ENCODE measurements at regions not wholly inside any gene's neighbourhood (a gene's known extent, or its start where the extent isn't known, plus 50 kb on each side); places are given as distances from the start of the nearest gene placed in this dataset.

DNA sequence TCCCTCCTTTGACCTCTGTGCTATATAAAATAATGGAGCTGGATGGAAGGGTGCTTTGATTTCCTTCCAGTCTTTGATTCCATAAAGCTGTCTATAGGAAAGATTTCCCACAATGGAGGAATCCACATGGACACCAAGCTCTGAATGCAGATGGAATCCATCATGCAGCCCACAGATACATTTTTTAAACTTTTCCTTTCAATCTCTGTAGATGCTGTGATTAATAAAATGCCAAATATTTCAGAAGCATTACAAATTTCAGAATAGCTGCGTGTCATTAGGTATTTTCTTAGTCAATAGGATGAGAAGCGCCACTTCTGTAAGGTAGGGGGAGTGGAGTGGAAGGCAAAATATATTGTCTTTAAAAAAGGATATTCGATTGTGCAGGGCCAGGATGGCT lies 489.0 kb downstream of the NTRK3 start:
- TF ChIP-seq, protein P1, sequence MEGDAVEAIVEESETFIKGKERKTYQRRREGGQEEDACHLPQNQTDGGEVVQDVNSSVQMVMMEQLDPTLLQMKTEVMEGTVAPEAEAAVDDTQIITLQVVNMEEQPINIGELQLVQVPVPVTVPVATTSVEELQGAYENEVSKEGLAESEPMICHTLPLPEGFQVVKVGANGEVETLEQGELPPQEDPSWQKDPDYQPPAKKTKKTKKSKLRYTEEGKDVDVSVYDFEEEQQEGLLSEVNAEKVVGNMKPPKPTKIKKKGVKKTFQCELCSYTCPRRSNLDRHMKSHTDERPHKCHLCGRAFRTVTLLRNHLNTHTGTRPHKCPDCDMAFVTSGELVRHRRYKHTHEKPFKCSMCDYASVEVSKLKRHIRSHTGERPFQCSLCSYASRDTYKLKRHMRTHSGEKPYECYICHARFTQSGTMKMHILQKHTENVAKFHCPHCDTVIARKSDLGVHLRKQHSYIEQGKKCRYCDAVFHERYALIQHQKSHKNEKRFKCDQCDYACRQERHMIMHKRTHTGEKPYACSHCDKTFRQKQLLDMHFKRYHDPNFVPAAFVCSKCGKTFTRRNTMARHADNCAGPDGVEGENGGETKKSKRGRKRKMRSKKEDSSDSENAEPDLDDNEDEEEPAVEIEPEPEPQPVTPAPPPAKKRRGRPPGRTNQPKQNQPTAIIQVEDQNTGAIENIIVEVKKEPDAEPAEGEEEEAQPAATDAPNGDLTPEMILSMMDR (IDR thresholded peaks at IDR 0.05; ENCODE audit: insufficient read depth, low read depth, low read length): no peak
- no peak for DNase-seq (ENCODE audit: low read depth)
- no peaks in the 10 kb centered on the region for H3K36me3 ChIP-seq (ENCODE audit: control insufficient read depth, insufficient read depth, low read length)
- no peaks in the 10 kb centered on the region for H3K27me3 ChIP-seq (ENCODE audit: control insufficient read depth, insufficient read depth, low read length)
- CTCF ChIA-PET: no interaction called here
- POLR2A ChIA-PET: no interaction called here
- H3K4me3 ChIP-seq (ENCODE audit: low read depth, low read length): no peak overlapping the region

DNA sequence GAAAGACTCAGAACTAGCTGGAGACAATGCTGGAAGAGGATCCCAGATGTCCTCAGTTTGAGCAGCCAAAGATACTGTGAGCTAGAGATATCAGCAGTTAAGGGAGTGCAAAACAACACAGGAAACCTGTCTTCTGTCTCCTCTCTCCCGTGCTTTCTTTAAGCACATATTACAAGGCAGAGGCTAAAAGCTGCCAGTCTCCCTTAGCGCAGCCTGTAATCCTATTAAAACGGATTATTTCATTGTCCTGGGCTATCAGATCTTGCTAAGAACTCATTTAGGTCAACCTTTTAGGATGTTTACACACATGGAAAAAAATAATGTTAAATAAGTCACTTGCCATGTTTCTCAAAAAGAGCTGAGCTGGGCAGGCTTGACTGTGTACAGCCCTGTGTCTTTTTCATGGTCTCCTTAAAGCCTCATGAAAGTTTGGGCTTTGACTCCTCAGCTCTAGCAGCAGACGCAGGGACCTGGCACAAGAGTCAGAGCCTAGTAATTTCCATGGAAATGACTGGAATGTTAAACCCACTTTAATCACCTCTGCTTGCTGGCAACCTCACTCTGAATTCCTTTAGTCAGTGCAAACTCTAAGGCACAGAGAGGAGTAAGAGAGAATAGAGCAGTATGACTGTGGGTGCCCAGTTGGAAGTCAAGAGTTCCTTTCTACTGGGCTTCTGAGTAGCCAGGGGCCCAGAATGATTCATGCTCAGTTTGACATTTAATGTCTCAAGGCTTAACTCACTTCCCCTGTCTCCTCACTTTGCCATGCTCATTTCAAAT lies 491.9 kb downstream of the NTRK3 start:
- TF ChIP-seq, protein P1 (IDR thresholded peaks at IDR 0.05; ENCODE audit: insufficient read depth, low read depth, low read length): no peak
- no peak overlapping the region for H3K4me3 ChIP-seq (ENCODE audit: low read depth, low read length)
- ChIA-PET POLR2A (no interaction called here), CTCF (interaction anchor here (1.1 to 1.5 kb wide), 2 partner anchors 10 to 11 kb away, joined by 3 read pairs; no protein-coding TSS in a partner anchor)
- H3K36me3 ChIP-seq (ENCODE audit: control insufficient read depth, insufficient read depth, low read length): no peaks in the 10 kb centered on the region
- no peaks in the 10 kb centered on the region for H3K27me3 ChIP-seq (ENCODE audit: control insufficient read depth, insufficient read depth, low read length)
- no peak for DNase-seq (ENCODE audit: low read depth)

DNA sequence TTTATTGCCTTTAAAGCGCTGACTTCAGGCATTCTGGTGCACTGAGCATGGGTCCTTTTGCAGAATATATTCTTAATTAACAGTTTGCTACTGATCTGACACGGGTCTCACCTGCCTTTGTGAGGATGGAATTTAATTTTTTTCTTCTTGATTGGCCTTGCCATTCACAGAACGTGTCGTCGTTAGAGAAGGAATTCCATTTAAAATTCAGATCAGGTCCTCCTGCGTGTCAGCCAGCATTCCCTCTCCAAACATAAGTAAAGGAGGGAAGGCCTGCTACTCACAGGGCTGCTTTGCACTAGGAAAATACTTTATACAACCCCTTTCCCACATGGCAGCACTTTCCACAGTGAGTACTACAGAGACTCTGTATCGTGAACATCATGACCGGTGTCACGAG lies 492.7 kb downstream of the NTRK3 start:
- Histone ChIP-seq H3K27me3 (ENCODE audit: control insufficient read depth, insufficient read depth, low read length) (no peaks in the 10 kb centered on the region), H3K36me3 (ENCODE audit: control insufficient read depth, insufficient read depth, low read length) (no peaks in the 10 kb centered on the region), H3K4me3 (ENCODE audit: low read depth, low read length) (no peak overlapping the region)
- TF ChIP-seq, protein P1 (IDR thresholded peaks at IDR 0.05; ENCODE audit: insufficient read depth, low read depth, low read length): no peak
- no peak for DNase-seq (ENCODE audit: low read depth)
- CTCF ChIA-PET: interaction anchor here (0.6 to 1.1 kb wide), 3 partner anchors 10 to 981 kb away, joined by 3 read pairs; no protein-coding TSS in a partner anchor
- POLR2A ChIA-PET: no interaction called here

DNA sequence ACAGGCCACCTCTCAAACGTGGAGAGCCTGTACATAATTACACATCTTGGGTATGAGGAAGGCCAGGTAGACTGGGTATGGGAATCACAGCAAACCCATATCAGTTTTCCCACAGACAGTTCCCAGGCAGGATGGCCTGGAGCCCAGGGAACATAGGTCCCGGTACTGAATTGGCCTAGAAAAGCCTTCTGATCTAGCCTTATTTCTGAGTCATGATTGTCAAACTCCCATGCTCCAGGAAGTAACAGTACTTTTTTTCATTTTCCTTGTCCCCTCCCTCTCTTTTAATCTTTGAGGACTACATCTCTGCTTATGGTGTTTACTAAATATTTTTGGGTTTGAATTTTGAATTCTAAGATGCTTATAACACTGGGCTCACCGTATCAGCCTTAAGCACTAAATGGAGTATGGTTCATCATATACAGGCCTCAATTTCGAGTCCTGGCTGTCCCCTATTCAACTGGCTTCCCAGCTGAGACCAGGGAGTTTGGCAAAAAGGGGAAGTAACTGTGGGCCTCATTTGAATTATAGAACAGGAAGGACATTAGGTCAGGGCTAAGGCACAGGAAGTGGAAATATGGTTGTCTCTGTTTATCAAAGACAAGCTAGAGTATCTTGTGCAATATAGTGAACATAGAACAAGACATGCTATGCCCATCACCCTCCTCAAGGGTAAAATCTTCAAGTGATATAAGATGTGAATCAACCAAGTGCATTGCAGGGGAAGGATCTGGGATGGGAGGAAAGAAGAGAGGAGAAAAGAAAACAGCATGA lies 494.6 kb downstream of the NTRK3 start:
- no peak for DNase-seq (ENCODE audit: low read depth)
- H3K4me3 ChIP-seq (ENCODE audit: low read depth, low read length): no peak overlapping the region
- no peaks in the 10 kb centered on the region for H3K27me3 ChIP-seq (ENCODE audit: control insufficient read depth, insufficient read depth, low read length)
- TF ChIP-seq, protein P1 (IDR thresholded peaks at IDR 0.05; ENCODE audit: insufficient read depth, low read depth, low read length): no peak
- ChIA-PET POLR2A (no interaction called here), CTCF (interaction anchor here (1.3 kb wide), 1 partner anchor 11 kb away, joined by 3 read pairs; no protein-coding TSS in a partner anchor)
- no peaks in the 10 kb centered on the region for H3K36me3 ChIP-seq (ENCODE audit: control insufficient read depth, insufficient read depth, low read length)

DNA sequence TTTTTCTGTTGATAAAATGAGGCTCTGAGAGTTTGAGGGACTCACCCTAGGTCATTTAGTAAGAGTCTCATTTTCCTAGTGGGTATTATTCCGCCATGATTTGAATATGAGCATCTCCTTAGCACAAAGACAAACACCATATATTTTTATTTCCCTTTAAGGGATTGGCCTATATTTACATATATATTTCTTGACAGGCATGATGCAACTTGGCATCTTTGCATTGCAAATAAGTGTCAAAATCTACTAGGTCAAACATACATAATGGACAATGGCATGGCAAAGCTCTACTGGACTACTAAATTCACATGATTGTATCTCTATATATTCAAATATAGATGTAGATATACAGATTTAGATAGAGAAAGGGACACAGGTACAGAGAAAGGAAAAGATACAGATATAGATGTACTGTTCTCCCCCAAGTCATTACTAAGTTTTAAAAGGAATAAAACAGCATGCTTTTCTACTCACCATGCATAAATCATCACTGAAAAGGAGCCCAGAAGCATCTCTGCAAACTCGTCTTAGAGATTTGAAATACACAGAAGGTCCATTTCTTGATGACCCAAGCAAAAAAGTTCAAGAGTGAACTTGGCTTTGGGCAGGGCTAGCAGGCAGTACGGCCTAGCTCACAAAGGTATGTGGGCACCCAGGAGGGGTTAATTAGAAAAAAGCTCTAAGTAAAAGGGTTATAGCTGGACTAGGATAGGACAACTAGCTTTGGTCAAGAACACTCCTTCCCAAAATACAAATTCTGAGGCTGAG lies 495.8 kb downstream of the NTRK3 start:
- ChIA-PET POLR2A (no interaction called here), CTCF (no interaction called here)
- TF ChIP-seq, protein P1 (IDR thresholded peaks at IDR 0.05; ENCODE audit: insufficient read depth, low read depth, low read length): no peak
- no peaks in the 10 kb centered on the region for H3K36me3 ChIP-seq (ENCODE audit: control insufficient read depth, insufficient read depth, low read length)
- no peaks in the 10 kb centered on the region for H3K27me3 ChIP-seq (ENCODE audit: control insufficient read depth, insufficient read depth, low read length)
- H3K4me3 ChIP-seq (ENCODE audit: low read depth, low read length): no peak overlapping the region
- DNase-seq (ENCODE audit: low read depth): no peak

Measured in BJ (cell line).